Tibial artery (tissue), 4 donors: ENCODE measurements at regions not wholly inside any gene's neighbourhood (a gene's known extent, or its start where the extent isn't known, plus 50 kb on each side); places are given as distances from the start of the nearest gene placed in this dataset.
A peak's percentile ranks its signal among the peaks of the same experiment; 100 is the strongest.

Source experiments
- DNase-seq, 2 donors: peaks; one replicate each; pipeline ENCODE4 v3.0.0-alpha.2; 2019
- H3K27ac ChIP-seq, 2 donors: fragments of 200-600 bp; sonication (generic) in 1 of 2; 1 replicate in 1 of 2; 2 replicates in 1 of 2; pipeline ENCODE4 v1.5.1; 2018 to 2019; ENCODE audit warnings: mild to moderate bottlenecking in 1 of 2
- H3K27me3 ChIP-seq, 2 donors: fragments of 200-600 bp; sonication (generic) in 1 of 2; one replicate each; pipeline versions ENCODE4 v1.5.1 to v1.6.0; 2016 to 2019
- H3K36me3 ChIP-seq, 3 donors: fragments of 200-600 bp; sonication (generic) in 2 of 3; one replicate each; pipeline ENCODE4 v1.5.1; 2016 to 2019; ENCODE audit warnings: mild to moderate bottlenecking in 2 of 3
- H3K4me1 ChIP-seq, 4 donors: fragments of 200-600 bp; sonication (generic) in 2 of 4; 1 replicate in 3 of 4; 2 replicates in 1 of 4; pipeline ENCODE4 v1.5.1; 2016 to 2019
- H3K4me3 ChIP-seq, 2 donors: fragments of 200-600 bp; sonication (generic) in 1 of 2; 1 replicate in 1 of 2; 2 replicates in 1 of 2; pipeline ENCODE4 v1.5.1; 2018 to 2019; ENCODE audit warnings: mild to moderate bottlenecking in 2 of 2
- H3K9me3 ChIP-seq, 3 donors: fragments of 200-600 bp; sonication (generic) in 1 of 3; one replicate each; pipeline ENCODE4 v1.5.1; 2016 to 2019
- intact Hi-C: fragments of 100-400 bp; cut with DNase I; formaldehyde crosslinking; loops from one replicate; pipeline ENCODE4 v1.15.0; 2023; ENCODE audit warnings: low total_unique reads
- TF ChIP-seq, protein P1 (sequence below), 2 experiments: fragments of 200-600 bp in 1 of 2; fragments of 450-650 bp in 1 of 2; IDR thresholded peaks; one replicate each; pipeline ENCODE4 v1.5.1; 2017 to 2019; ENCODE audit warnings: antibody characterized with exemption in 2 of 2, mild to moderate bottlenecking in 1 of 2, moderate library complexity in 1 of 2

DNA sequence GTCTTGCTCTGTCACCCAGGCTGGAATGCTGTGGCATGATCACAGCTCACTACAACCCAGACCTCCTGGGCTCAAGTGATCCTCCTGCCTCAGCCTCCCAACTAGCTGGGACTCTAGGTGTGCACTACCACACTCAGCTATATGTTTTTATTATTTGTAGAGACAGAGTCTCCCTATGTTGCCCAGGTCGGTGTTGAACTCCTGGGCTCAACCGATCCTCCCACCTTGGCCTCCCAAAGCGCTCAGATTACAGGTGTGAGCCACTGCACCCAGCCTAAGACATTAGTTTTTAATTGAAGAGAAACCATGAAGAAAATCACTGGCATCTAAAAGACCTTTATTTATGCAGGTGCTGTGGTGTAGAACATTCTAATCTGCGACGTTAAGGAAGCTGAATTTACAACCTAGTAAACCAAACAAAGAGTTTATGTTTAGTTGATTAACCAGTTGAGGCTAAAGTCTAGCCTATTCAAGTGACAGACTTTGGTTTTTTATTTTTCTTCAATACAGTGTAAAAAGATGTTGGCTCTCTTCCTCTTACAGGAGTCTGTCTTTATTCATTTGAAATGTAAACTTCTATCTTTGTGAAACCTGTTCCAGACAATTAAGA, 52.5 kb upstream of the NBL1 start:
- DNase-seq, result no peak
- intact Hi-C loops, result loop anchor here (10.0 kb wide), 1 partner anchor 197 kb away; no protein-coding TSS in a partner anchor

DNA sequence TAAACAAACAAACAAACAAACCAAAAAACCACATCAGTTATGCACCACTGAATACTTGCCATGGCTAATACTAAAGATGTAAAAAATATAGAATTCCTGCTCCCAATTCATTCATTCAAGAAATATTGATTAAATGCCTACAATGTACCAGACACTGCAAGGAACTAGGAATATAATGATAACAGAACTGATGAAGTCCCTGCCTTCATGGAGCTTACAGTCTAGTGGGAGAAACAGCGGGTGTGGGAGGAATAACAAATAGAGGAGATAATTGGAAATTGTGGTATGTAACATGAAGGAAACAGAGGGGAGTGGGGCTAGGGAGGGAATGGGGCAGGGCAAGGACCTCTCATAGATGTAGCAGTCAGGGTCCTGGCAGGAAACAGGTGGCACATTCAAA, 58.6 kb upstream of the NBL1 start:
- H3K27me3 ChIP-seq, result no peaks in the 10 kb centered on the region
- H3K9me3 ChIP-seq, result no peaks in the 10 kb centered on the region
- H3K27ac ChIP-seq, result no peak overlapping the region
- no peaks in the 10 kb centered on the region for H3K36me3 ChIP-seq
- intact Hi-C loops, result loop anchor here (10.0 kb wide), 1 partner anchor 91 kb away; no protein-coding TSS in a partner anchor
- H3K4me1 ChIP-seq, result no peaks in the 10 kb centered on the region
- TF ChIP-seq, protein P1, sequence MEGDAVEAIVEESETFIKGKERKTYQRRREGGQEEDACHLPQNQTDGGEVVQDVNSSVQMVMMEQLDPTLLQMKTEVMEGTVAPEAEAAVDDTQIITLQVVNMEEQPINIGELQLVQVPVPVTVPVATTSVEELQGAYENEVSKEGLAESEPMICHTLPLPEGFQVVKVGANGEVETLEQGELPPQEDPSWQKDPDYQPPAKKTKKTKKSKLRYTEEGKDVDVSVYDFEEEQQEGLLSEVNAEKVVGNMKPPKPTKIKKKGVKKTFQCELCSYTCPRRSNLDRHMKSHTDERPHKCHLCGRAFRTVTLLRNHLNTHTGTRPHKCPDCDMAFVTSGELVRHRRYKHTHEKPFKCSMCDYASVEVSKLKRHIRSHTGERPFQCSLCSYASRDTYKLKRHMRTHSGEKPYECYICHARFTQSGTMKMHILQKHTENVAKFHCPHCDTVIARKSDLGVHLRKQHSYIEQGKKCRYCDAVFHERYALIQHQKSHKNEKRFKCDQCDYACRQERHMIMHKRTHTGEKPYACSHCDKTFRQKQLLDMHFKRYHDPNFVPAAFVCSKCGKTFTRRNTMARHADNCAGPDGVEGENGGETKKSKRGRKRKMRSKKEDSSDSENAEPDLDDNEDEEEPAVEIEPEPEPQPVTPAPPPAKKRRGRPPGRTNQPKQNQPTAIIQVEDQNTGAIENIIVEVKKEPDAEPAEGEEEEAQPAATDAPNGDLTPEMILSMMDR (IDR thresholded peaks at IDR 0.05), result no peak
- H3K4me3 ChIP-seq, result no peak overlapping the region
- DNase-seq, result no peak

More for the DNA sequence above, 52.5 kb upstream of the NBL1 start:
- peaks cover 0 to 5% (median 4%) of the 10 kb centered on the region in 4 donors for H3K4me1 ChIP-seq
- H3K27me3 ChIP-seq, result no peaks in the 10 kb centered on the region
- no peaks in the 10 kb centered on the region for H3K9me3 ChIP-seq
- H3K36me3 ChIP-seq, result no peaks in the 10 kb centered on the region
- no peak overlapping the region for H3K27ac ChIP-seq
- no peak overlapping the region for H3K4me3 ChIP-seq
- TF ChIP-seq, protein P1 (IDR thresholded peaks at IDR 0.05), result no peak

DNA sequence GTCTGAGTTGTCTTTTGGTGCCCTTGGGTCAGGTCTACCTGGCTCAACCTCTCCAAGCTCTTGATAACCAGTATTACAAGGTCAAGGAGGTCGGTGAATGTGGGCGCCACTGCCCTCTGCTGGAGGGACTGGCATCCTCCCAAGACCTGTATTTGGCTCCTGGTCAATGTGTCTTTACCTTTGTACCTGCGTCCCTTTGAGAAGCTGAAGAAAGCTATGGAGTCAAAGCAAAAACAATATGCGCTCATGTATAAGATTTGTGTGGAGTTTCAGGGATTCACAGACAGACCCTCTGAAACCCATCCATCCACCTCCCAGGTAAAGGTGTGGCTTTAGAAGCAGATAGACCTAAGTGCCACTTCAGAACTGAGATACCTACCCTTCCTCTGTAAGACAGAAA, 61.8 kb upstream of the NBL1 start:
- intact Hi-C loops, result loop anchor here (10.0 kb wide), 1 partner anchor 88 kb away; no protein-coding TSS in a partner anchor
- TF ChIP-seq, protein P1 (IDR thresholded peaks at IDR 0.05), result peak; percentile 44 to 47
- Histone ChIP-seq H3K36me3 (no peaks in the 10 kb centered on the region), H3K9me3 (no peaks in the 10 kb centered on the region), H3K4me3 (no peak overlapping the region), H3K27ac (no peak overlapping the region), H3K27me3 (no peaks in the 10 kb centered on the region), H3K4me1 (no peaks in the 10 kb centered on the region)
- peak in 1 of 2 donors; percentile 34 for DNase-seq

DNA sequence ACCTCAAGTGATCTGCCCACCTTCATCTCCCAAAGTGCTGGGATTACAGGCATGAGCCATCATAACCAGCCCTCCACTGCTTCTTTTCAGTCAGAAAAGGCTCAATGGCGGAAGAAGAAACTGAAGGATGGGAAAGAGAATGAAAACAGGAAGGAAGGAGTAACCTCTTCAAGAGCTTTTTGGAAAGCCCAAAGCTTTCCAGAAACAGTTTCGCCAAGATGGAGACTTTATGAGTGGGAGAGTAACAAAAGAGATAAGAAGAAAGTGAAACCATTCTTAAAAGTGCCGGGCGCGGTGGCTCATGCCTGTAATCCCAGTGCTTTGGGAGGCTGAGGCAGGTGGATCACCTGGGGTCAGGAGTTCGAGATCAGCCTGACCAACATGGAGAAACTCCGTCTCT, 62.7 kb upstream of the NBL1 start:
- Histone ChIP-seq H3K9me3 (no peaks in the 10 kb centered on the region), H3K4me1 (no peaks in the 10 kb centered on the region), H3K27me3 (no peaks in the 10 kb centered on the region), H3K36me3 (no peaks in the 10 kb centered on the region), H3K4me3 (no peak overlapping the region), H3K27ac (no peak overlapping the region)
- DNase-seq, result no peak
- intact Hi-C loops, result loop anchor here (10.0 kb wide), 1 partner anchor 87 kb away; no protein-coding TSS in a partner anchor
- TF ChIP-seq, protein P1 (IDR thresholded peaks at IDR 0.05), result no peak

DNA sequence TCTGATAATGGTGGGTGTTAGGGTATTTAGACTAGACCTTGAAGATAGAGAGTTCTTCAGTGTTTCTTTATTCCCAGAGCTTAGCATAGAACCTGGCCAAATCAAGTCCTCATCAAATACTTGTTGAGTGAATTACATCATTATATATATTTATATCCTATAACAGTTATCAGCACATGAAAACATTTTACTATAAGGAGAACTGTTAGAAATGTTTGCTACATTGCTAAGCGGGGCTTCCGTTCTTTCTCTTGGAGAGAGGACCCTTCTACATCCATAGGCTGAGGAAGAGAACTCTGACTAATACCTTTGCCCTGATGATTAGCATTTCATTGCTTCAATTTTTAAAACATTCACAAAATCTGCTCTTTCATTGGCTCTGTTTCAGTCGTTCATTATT, 66.5 kb upstream of the NBL1 start:
- TF ChIP-seq, protein P1 (IDR thresholded peaks at IDR 0.05), result no peak
- H3K27me3 ChIP-seq, result no peaks in the 10 kb centered on the region
- H3K9me3 ChIP-seq, result no peaks in the 10 kb centered on the region
- no peaks in the 10 kb centered on the region for H3K4me1 ChIP-seq
- intact Hi-C loops, result no loop called here
- no peak overlapping the region for H3K4me3 ChIP-seq
- DNase-seq, result no peak
- H3K36me3 ChIP-seq, result no peaks in the 10 kb centered on the region
- H3K27ac ChIP-seq, result no peak overlapping the region
